ENCODE measurements at regions not wholly inside any gene's neighbourhood (a gene's known extent, or its start where the extent isn't known, plus 50 kb on each side); places are given as distances from the start of the nearest gene placed in this dataset.

GRCh38 chr9:86772635-86772993 lies 174.7 kb downstream of the GAS1 start:
- TF ChIP-seq CTCF (conservative IDR thresholded peaks at IDR 0.05; ENCODE audit: low read length) (no peak), EZH2phosphoT487 (IDR thresholded peaks at IDR 0.05; ENCODE audit: borderline replicate concordance) (no peak)

All from Loucy (cell line).